Muscle of back (tissue), 3 donors: ENCODE measurements at regions not wholly inside any gene's neighbourhood (a gene's known extent, or its start where the extent isn't known, plus 50 kb on each side); places are given as distances from the start of the nearest gene placed in this dataset.

ENCODE experiments used
- DNase-seq, 3 donors: peaks; one replicate each; pipeline versions ENCODE4 v3.0.0 to v3.0.0-alpha.2; 2013

GRCh38 chr9:107660976-107661375 lies 171.4 kb upstream of the KLF4 start:
- no peak for DNase-seq

- DNase-seq: no peak
Measured at GRCh38 chr9:107653263-107653821, 163.8 kb upstream of the KLF4 start.

DNA sequence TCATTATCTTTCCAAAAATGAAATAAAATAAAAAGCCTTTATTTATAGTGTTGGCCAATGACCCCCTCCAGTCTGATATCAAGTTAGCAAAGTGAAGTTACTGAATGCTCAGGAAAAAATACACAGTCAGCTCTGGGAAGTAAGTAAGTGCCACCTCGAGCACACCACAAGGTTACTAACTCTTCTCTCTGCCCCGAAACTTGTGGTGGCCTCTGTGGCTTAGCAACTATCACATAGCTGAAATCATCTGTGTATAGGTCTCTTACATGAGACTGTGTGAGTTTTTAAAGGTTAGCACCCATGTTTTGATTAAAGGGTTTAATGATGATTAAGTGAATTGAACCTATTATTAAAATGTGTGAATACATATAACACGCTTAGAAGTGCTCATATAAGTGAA lies 161.4 kb upstream of the KLF4 start:
- DNase-seq: no peak

- DNase-seq: peak in 1 of 3 donors; percentile 58
Measured at GRCh38 chr9:107650321-107650720, 160.8 kb upstream of the KLF4 start.

DNA sequence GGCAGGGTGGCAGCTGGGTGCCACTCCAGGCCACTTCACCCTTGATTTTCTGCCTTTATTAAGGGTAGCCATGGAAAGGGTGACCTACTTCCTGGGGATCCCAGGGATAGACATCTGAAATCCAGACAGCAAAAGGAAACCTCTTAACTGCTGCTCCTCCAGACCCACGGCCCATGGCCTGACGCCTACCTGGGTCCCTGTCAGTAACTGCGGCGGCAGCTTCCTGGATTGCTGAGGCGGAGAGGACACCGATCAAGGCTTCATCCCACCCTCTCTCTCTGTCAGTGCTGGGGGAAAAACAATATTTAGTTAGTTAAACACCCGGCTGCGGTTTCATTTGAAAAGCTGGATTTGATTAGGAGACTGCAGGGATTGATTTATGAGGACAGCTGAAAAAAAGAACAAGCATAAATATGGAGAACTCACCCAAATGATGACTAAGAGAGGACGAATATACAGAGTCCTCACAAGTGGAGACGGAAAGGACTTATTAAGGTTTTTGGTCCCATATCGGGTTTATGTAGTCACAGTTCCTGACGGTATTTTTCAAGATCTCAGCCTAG lies 158.7 kb upstream of the KLF4 start:
- DNase-seq: peak in 1 of 3 donors; percentile 73

DNA sequence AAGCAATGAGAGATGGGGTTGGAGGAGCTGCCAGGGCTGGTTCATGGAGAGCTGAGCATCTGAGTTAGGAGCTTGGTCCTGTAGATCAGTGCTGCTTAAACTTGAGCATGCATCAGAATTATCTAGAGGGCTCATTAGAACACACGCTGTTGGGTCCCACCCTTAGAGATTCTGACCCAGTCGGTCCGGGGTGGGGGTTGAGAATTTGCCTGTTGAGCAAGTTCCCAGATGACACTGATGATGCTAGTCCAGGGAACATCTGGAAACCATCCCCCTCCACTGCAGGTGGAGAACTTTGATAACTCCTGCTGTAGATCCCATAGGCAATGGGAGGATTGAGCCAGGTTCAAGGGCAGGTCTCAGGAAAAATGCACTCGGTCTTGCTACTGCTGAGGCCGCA lies 158.0 kb upstream of the KLF4 start:
- no peak for DNase-seq

DNA sequence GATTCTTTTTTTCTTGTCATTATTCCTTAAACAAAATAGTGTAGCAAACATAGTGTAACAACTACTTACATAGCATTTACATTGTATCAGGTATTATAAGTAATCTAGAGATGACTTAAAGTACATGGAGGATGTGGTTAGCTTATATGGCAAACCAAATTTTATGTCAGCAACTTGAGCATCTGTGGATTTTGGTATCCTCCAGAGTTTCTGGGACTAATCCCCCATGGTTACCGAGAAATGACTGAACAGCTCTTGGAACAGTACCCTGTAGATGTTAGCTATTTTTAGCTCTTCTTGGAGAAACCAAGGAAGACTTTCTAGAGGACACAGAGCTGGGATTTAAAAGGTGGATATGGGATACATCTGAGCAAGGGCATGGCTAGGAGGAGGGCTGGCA lies 157.6 kb upstream of the KLF4 start:
- DNase-seq: no peak

GRCh38 chr9:107645464-107645833 lies 155.9 kb upstream of the KLF4 start:
- DNase-seq: no peak

DNA sequence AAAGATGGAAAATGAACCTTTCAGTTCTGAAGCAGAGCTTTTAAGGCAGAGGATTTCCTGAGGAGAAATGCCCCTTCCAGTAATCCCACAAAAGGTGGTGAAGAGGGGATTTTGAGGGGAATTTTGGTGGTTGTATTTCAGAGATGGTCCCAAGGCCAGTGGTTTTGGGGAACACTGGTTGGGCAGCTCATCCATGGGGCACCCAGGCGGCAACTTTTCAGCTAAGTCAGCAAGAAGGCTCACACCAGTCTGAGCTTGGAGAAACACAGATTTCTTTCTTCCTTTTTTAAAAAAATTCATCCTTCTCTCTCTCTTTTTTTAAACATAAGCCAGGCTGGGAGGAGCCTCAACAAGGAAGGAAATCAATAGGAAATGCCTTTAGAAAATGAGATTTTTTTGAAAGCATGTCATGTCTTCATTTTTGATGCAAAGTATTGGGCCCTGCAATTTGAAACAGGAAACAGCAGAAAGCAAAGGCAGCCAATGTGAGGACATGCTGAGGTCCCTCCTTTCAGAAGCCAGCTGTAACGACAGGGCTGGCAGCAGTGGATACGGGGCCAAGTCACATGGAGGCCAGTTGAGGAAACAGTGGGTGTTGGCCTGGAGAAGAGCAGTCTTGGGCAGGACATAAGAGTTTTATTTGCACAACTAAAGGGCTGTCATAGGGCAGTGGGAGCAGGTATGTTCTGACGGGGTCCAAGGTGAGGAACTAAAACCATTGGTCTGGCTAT lies 155.3 kb upstream of the KLF4 start:
- peak in 1 of 3 donors; percentile 74 for DNase-seq

DNA sequence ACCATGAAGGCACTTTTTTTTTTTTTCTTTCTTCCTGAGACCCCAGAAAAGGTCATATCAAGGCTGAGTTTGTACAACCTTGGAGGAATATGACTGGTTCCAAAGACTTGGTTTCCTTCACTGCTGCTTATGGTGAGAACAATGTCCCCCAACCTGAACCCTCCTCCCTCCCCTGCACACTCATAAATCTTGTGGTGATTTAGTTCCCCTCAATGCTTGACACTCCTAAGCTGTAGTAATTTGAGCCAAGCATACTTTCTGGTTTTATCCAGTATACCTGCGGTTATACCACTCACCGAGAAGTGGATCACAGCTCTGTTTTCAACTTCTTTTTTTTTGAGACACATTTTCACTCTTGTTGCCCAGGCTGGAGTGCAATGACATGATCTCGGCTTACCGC lies 149.9 kb upstream of the KLF4 start:
- DNase-seq: no peak

DNA sequence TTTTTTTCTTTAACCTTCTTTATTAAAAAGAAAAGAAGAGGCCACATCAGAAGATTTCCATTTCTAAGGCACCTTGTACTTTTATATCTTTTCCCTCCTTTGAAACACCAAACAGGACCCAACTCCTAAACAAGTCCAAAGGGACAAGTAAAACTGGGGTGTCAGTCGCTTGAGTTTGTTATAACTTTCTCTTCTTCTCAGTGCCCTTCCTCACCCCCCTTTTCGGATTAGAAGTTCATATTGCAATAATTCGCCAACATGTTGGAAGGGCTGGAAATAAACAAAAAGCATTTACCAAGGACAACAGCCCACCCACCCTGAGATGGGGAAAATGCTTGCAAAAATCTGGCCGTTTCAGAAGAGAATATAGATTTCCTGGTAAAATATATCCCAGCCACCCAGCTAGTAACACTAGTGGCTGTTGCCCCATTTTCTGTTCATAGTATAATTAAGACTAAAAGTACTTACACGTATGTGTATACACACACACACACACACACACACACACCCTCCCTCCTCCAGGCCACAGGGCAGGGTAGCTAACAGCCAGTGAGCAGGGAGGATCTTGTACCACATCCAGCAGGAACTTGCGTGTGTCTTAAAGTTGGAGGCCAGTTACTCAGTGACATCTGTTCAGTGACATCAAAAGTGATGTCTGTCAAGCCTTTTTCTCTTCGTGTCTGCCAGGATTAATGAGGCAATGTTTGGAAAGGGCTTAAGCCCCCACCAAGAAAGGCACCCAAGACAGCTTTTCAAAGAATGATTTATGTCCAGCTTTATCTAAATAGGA lies 149.1 kb upstream of the KLF4 start:
- peak; percentile 80 to 93 (median 87) for DNase-seq

GRCh38 chr9:107637421-107638420 lies 148.2 kb upstream of the KLF4 start:
- peak; percentile 98 to 99 (median 99) for DNase-seq

DNA sequence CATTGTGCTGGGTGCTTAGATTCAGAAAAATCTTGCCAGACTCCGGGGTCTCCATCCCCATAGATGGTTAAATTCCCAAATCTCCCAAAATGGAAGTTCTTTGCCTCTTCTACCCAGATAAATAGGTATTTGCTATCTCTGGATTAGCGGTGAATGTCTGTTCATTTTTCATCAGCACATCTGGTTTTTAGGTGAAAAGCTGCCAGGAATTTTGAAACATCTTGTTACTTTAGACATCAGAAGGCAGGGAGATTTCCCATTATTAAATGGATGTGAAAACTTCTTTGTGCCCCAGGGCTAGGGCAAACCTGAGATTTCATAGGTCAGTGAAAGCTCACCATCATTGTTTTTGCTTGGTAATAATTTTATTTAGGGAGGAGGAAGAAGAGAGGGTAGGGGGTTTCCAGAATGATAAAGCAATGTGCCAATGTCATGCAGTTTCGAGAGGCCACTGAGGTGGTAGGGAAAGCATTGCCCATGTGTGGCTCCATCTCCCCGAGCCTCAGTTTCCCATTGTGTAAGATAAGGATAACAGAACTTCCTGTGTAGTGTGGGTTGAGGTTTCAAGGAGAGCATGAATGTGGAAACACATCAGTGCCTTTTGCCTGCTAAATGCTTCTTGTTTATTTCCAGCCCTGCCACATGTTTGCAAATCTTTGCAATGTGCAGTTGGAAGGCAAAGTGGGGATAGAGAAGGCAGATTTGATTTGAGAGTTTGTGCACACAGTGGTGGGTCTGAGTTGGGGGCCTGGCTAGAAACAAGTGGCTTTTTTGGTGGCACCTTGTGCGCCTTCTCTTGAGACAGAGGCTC lies 147.2 kb upstream of the KLF4 start:
- DNase-seq: peak in 1 of 3 donors; percentile 66

DNA sequence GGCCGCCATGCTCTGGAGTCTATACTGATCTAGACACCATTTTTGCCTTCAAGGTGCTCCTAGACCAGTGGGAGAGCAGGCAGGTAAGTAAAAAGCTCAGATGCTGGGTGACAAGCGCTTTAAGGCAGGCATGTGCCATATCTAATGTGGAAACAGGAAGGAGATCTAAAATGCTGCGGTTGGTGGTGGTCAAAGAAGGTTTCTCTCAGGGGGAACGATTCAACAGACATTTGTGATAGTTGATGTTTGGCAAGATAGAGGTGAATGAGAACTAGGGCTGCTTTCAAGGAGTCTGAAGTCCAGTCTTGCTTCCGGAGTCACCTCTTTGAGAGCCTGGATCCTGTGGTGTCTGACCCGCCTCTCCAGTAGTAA lies 146.2 kb upstream of the KLF4 start:
- DNase-seq: no peak

DNA sequence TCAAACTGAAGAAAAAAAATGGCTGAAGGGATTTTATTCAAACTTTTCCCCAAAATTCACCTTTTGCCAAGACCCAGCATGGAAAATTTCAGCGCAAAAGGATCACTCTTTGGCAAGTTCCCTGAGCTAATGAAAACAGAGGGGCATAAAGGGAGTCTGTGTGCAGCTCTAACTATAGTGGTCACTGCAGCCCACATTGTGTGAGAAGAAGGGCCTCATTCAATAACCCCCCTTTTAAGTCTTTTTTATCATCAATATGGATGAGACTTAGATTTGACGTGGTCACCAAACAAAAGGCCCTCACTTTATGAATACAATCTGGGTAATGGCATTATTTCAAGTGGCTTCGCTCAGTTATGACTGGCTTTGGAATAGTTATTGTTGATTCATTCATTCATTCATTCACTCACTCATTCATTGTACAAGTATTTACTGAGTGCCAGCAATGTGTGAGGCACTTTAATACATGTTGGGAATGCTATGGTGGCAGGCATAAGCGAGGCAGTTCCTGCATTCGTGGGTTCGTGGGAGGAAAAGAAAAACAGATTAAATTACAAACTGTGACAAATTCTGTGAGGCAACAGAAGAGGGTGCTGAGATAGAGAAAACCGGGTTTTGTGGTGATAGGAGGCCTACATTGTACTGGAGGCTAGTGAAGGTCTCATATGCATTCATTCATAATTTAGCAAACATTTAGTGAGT lies 145.7 kb upstream of the KLF4 start:
- no peak for DNase-seq

- no peak for DNase-seq
Measured at GRCh38 chr9:107633406-107633805, 143.8 kb upstream of the KLF4 start.

DNA sequence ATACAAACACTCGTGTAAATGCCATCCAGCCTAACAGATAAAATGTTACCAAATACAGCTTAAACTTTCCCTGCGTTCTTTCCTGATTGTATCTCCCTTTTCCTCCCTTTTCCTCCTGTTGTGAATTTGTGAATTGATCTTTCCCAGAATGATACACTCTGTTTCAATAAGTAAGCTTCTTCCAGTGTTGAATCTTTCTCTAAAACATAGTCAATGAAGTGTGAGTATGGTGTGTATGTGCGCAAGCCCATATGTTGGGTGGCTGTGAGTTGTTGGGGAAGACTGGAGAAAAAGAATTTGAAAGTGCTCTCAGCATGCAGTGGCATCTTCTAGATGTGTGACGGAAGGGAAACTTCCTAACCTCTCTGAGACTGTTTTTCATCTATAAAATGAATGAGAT lies 143.1 kb upstream of the KLF4 start:
- no peak for DNase-seq

DNA sequence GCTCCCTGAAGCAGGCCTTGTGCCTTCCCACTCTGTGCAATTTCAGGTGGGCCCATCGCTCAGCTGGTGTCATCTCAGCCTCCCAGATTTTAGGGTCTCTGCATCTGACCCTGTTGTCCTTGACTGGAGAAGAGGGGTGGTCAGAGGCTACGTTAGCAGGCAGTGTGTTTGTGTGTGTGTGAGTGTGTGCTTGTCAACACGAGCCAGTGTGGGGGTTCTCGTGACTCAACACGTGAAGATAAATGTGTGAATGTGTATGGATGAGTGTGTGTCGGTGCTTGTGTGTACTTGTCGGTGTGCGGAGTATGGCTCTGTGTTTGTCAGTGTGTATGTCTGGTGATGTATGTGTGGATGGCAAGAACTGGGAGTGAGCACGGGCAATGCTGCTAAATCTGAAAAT lies 142.6 kb upstream of the KLF4 start:
- DNase-seq: no peak

GRCh38 chr9:107631788-107632187 lies 142.2 kb upstream of the KLF4 start:
- DNase-seq: peak; percentile 85 to 97 (median 95)

- no peak for DNase-seq
Measured at GRCh38 chr9:107630156-107630555, 140.6 kb upstream of the KLF4 start.
